ENCODE measurements at regions not wholly inside any gene's neighbourhood (a gene's known extent, or its start where the extent isn't known, plus 50 kb on each side); places are given as distances from the start of the nearest gene placed in this dataset.

GRCh38 chr1:239800861-239801260 lies 290.8 kb upstream of the FMN2 start:
- no peaks in the 10 kb centered on the region for H3K9me3 Mint-ChIP-seq
- no peak for TF ChIP-seq CTCF (IDR thresholded peaks at IDR 0.05)
- no peak for DNase-seq

GRCh38 chr1:239802275-239802674 lies 289.4 kb upstream of the FMN2 start:
- Mint-ChIP-seq H3K4me1 (peaks cover 38% of the 10 kb centered on the region), H3K27ac (no peak overlapping the region), H3K4me3 (no peak overlapping the region), H3K9me3 (no peaks in the 10 kb centered on the region), H3K36me3 (ENCODE audit: low read depth) (peaks cover 6% of the 10 kb centered on the region), H3K27me3 (ENCODE audit: low read depth, poor library complexity) (peaks cover 10% of the 10 kb centered on the region)
- no peak for DNase-seq
- TF ChIP-seq CTCF (IDR thresholded peaks at IDR 0.05): no peak

More at GRCh38 chr1:239800861-239801260, 290.8 kb upstream of the FMN2 start:
- H3K27me3 Mint-ChIP-seq (ENCODE audit: low read depth, poor library complexity): peaks cover 10% of the 10 kb centered on the region
- H3K4me3 Mint-ChIP-seq: no peak overlapping the region
- peaks cover 29% of the 10 kb centered on the region for H3K4me1 Mint-ChIP-seq
- peaks cover 6% of the 10 kb centered on the region for H3K36me3 Mint-ChIP-seq (ENCODE audit: low read depth)
- no peak overlapping the region for H3K27ac Mint-ChIP-seq

DNA sequence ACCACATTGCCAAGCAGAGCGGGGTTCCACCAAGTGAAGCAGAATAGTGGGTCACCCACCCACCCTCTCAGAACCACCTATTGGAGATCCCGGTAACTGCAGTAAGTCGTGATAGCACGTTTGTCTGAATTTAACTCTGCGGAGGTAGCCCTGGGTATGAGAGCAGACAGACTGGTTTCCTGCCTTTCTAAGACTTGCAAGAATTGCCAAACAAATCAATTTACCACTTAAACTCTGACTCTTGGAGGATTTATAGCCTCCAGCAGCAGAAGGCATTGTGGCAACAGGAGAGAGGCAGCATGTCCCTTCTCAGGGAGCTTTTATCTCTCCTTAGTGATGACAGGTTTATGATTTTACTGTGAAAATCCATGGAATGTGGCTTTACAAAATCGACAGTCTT lies 287.9 kb upstream of the FMN2 start:
- no peaks in the 10 kb centered on the region for H3K9me3 Mint-ChIP-seq
- H3K36me3 Mint-ChIP-seq (ENCODE audit: low read depth): peaks cover 6% of the 10 kb centered on the region
- H3K27me3 Mint-ChIP-seq (ENCODE audit: low read depth, poor library complexity): peaks cover 3% of the 10 kb centered on the region
- H3K4me3 Mint-ChIP-seq: no peak overlapping the region
- H3K4me1 Mint-ChIP-seq: peaks cover 53% of the 10 kb centered on the region
- no peak for TF ChIP-seq CTCF (IDR thresholded peaks at IDR 0.05)
- peak overlapping the region; percentile 29 for H3K27ac Mint-ChIP-seq
- DNase-seq: no peak

- no peak overlapping the region for H3K4me3 Mint-ChIP-seq
- TF ChIP-seq CTCF (IDR thresholded peaks at IDR 0.05): no peak
- H3K27ac Mint-ChIP-seq: no peak overlapping the region
- no peak for DNase-seq
- peaks cover 53% of the 10 kb centered on the region for H3K4me1 Mint-ChIP-seq
- no peaks in the 10 kb centered on the region for H3K9me3 Mint-ChIP-seq
- no peaks in the 10 kb centered on the region for H3K27me3 Mint-ChIP-seq (ENCODE audit: low read depth, poor library complexity)
- H3K36me3 Mint-ChIP-seq (ENCODE audit: low read depth): peaks cover 6% of the 10 kb centered on the region
Measured at GRCh38 chr1:239804266-239804665, 287.4 kb upstream of the FMN2 start.

DNA sequence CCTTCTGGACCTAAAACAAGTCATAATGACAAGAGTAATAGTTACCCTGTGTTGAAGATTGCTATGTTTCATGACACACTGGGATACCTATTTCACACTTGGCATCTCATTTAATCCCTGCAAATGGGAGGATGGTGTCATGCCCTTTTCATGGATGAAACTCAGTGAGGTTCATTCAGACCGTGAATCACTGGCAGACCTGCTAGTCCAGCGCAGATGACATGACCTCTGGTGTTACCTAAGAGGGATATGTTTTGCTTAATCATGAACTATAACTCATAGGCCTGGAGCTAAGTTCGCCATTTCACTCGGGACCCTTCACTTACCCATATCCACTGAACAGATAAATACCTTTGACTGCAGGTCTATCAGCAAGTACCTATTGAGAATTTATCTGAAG lies 286.6 kb upstream of the FMN2 start:
- Mint-ChIP-seq H3K4me3 (no peak overlapping the region), H3K36me3 (ENCODE audit: low read depth) (peaks cover 6% of the 10 kb centered on the region), H3K27me3 (ENCODE audit: low read depth, poor library complexity) (no peaks in the 10 kb centered on the region), H3K4me1 (peaks cover 61% of the 10 kb centered on the region), H3K27ac (no peak overlapping the region), H3K9me3 (no peaks in the 10 kb centered on the region)
- no peak for DNase-seq
- no peak for TF ChIP-seq CTCF (IDR thresholded peaks at IDR 0.05)

DNA sequence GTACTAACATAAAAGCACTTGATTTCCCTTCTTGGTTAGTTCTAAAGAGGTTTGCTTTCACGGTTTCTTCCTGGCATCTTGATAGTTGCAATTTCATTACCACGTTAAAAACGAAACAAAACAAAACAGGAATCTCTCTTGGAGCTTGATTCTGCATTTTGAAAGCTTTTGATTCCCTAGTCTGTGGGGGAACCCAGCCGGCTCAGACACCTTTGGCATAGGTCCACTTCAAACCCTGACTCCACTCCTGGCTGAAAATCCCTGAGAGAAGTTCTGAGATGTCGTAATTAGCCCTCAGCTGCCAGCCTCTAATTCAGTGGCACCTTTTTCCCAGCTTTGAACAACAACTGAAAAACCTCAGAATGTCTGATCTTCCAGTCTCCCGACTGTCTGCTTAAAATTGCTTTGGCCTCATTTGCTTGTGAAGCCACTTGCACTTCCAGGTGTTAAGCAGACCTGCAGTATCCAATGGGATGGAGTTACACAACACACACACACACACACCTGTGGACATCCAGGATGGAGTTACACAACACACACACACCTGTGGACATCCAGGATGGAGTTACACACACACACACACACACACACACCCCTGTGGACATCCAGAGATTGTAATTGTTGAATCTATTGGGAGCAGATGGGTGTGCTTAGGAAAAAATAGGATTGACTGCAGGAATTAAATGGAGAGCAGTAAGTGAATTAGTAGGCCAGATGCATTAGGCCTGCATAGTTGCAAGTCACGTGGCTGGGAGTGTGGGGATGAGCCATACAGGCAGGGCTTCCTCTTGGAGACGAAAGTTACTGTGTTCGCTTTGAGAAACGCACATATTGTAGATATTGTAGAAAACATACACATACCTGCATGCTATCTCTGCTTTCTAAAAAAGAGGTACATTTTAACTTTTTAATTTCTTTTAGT lies 285.6 kb upstream of the FMN2 start:
- no peaks in the 10 kb centered on the region for H3K9me3 Mint-ChIP-seq
- DNase-seq: no peak
- peaks cover 68% of the 10 kb centered on the region for H3K4me1 Mint-ChIP-seq
- TF ChIP-seq CTCF (IDR thresholded peaks at IDR 0.05): no peak
- peaks cover 6% of the 10 kb centered on the region for H3K36me3 Mint-ChIP-seq (ENCODE audit: low read depth)
- no peak overlapping the region for H3K4me3 Mint-ChIP-seq
- H3K27ac Mint-ChIP-seq: no peak overlapping the region
- H3K27me3 Mint-ChIP-seq (ENCODE audit: low read depth, poor library complexity): no peaks in the 10 kb centered on the region

Measured in nephron progenitor cell (in vitro differentiated cells).